Erythroblast (primary cell): ENCODE measurements at regions not wholly inside any gene's neighbourhood (a gene's known extent, or its start where the extent isn't known, plus 50 kb on each side); places are given as distances from the start of the nearest gene placed in this dataset.

ENCODE experiments used
- GATA1 ChIP-seq: IDR thresholded peaks from 2 replicates; pipeline ENCODE4 v1.6.1; 2011; ENCODE audit warnings: low read depth, mild to moderate bottlenecking, control low read depth, low read length, moderate library complexity
- POLR2A ChIP-seq: IDR thresholded peaks from 2 replicates; pipeline ENCODE4 v1.6.1; 2011; ENCODE audit warnings: mild to moderate bottlenecking, low read length

DNA sequence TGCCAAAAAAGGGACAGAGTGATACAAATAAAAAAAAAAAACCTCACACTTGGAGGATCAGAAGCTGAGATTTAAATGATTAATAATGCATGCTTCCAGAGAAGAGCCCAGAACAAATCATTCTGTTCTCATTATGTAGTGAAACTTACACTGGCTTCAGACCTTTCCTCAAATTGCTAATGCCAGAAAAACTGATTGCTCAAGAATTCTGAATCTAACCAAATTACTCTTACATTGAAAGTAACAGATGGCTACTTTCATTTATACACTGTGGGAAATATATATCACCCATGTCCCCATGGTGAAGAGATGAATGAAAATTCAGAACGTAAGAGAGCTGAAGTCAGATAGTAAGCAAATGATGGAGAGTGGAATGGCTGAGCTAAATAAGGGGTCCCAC, 85.9 kb upstream of the NSMCE3 start:
- TF ChIP-seq POLR2A (no peak), GATA1 (no peak)
